SK-N-SH treated with all-trans-retinoic acid at 6 μM for 48 hours (cell line): ENCODE measurements at regions not wholly inside any gene's neighbourhood (a gene's known extent, or its start where the extent isn't known, plus 50 kb on each side); places are given as distances from the start of the nearest gene placed in this dataset.

Experiments
- ATAC-seq: fragments of 200-7000 bp; cut with Tn5 transposase; 3 replicates; pipeline ENCODE4 v1.9.1; 2020; ENCODE audit warnings: mild to moderate bottlenecking, moderate library complexity
- ARNTL ChIP-seq: fragments of 450-650 bp; formaldehyde crosslinking; IDR thresholded peaks from 2 replicates; pipeline ENCODE4 v1.5.0; 2020; ENCODE audit warnings: low read depth, mild to moderate bottlenecking, moderate library complexity, borderline replicate concordance
- BACH2 ChIP-seq: fragments of 250-450 bp; sonication (Bioruptor Pico); IDR thresholded peaks from 2 replicates; pipeline ENCODE4 v1.9.0; 2021; ENCODE audit warnings: mild to moderate bottlenecking, borderline replicate concordance
- CSDC2 ChIP-seq: fragments of 250-450 bp; sonication (Bioruptor Pico); IDR thresholded peaks from 2 replicates; pipeline ENCODE4 v1.5.0; 2020; ENCODE audit warnings: mild to moderate bottlenecking, moderate library complexity
- CSRNP3 ChIP-seq: fragments of 250-450 bp; sonication (Bioruptor Pico); IDR thresholded peaks from 2 replicates; pipeline ENCODE4 v1.5.1; 2021; ENCODE audit warnings: mild to moderate bottlenecking, moderate library complexity
- ESRRG ChIP-seq: fragments of 250-450 bp; sonication (Bioruptor Pico); IDR thresholded peaks from 2 replicates; pipeline ENCODE4 v1.6.1; 2021; ENCODE audit warnings: mild to moderate bottlenecking
- GLIS3 ChIP-seq: fragments of 250-450 bp; sonication (Bioruptor Pico); IDR thresholded peaks from 2 replicates; pipeline ENCODE4 v1.5.0; 2020; ENCODE audit warnings: mild to moderate bottlenecking, moderate library complexity
- ISL1 ChIP-seq: fragments of 250-450 bp; sonication (Bioruptor Pico); IDR thresholded peaks from 2 replicates; pipeline ENCODE4 v2.1.2; 2022; ENCODE audit warnings: mild to moderate bottlenecking, moderate library complexity
- PATZ1 ChIP-seq: fragments of 250-450 bp; sonication (Bioruptor Pico); IDR thresholded peaks from 2 replicates; pipeline ENCODE4 v1.8.0; 2020; ENCODE audit warnings: mild to moderate bottlenecking, moderate library complexity, borderline replicate concordance
- POU6F1 ChIP-seq: fragments of 250-450 bp; sonication (Bioruptor Pico); IDR thresholded peaks from 2 replicates; pipeline ENCODE4 v1.8.0; 2021; ENCODE audit warnings: low read depth, mild to moderate bottlenecking, moderate library complexity, borderline replicate concordance
- PPARA ChIP-seq: fragments of 250-450 bp; sonication (Bioruptor Pico); IDR thresholded peaks from 2 replicates; pipeline ENCODE4 v1.5.0; 2020; ENCODE audit warnings: mild to moderate bottlenecking, borderline replicate concordance
- RARB ChIP-seq: fragments of 250-450 bp; sonication (Bioruptor Pico); IDR thresholded peaks from 2 replicates; pipeline ENCODE4 v1.8.0; 2021; ENCODE audit warnings: mild to moderate bottlenecking, moderate library complexity
- SNAI2 ChIP-seq: fragments of 250-450 bp; sonication (Bioruptor Pico); IDR thresholded peaks from 2 replicates; pipeline ENCODE4 v1.5.0; 2020; ENCODE audit warnings: mild to moderate bottlenecking, moderate library complexity
- TCF4 ChIP-seq: fragments of 250-450 bp; sonication (Bioruptor Pico); IDR thresholded peaks from 2 replicates; pipeline ENCODE4 v1.8.0; 2021; ENCODE audit warnings: mild to moderate bottlenecking, moderate library complexity, borderline replicate concordance
- TOX ChIP-seq: fragments of 250-450 bp; sonication (Bioruptor Pico); IDR thresholded peaks from 2 replicates; pipeline ENCODE4 v1.8.0; 2021; ENCODE audit warnings: mild to moderate bottlenecking, moderate library complexity, borderline replicate concordance
- TSHZ2 ChIP-seq: fragments of 250-450 bp; sonication (Bioruptor Pico); IDR thresholded peaks from 2 replicates; pipeline ENCODE4 v1.5.0; 2020; ENCODE audit warnings: mild to moderate bottlenecking, moderate library complexity
- ZC3H10 ChIP-seq: fragments of 250-450 bp; sonication (Bioruptor Pico); IDR thresholded peaks from 2 replicates; pipeline ENCODE4 v1.5.1; 2021; ENCODE audit warnings: mild to moderate bottlenecking, moderate library complexity
- ZFP3 ChIP-seq: fragments of 250-450 bp; sonication (Bioruptor Pico); IDR thresholded peaks from 2 replicates; pipeline ENCODE4 v1.5.0; 2020; ENCODE audit warnings: mild to moderate bottlenecking, moderate library complexity
- ZFP30 ChIP-seq: fragments of 450-650 bp; formaldehyde crosslinking; IDR thresholded peaks from 2 replicates; pipeline ENCODE4 v1.5.0; 2022; ENCODE audit warnings: mild to moderate bottlenecking, moderate library complexity
- ZNF565 ChIP-seq: fragments of 450-650 bp; formaldehyde crosslinking; conservative IDR thresholded peaks from 2 replicates; pipeline ENCODE4 v1.5.0; 2020; ENCODE audit warnings: low read depth, mild to moderate bottlenecking, moderate library complexity
- ZNF70 ChIP-seq: fragments of 450-650 bp; formaldehyde crosslinking; IDR thresholded peaks from 2 replicates; pipeline ENCODE4 v1.5.0; 2020; ENCODE audit warnings: mild to moderate bottlenecking, moderate library complexity
- ZNF8 ChIP-seq: fragments of 450-650 bp; formaldehyde crosslinking; IDR thresholded peaks from 2 replicates; pipeline ENCODE4 v1.5.0; 2020; ENCODE audit warnings: mild to moderate bottlenecking, moderate library complexity

GRCh38 chr6:147872002-147872401 lies 363.5 kb downstream of the SAMD5 start (continued):
- no peak for TF ChIP-seq TSHZ2 (CRISPR knock-in tag)
- no peak for TF ChIP-seq GLIS3 (CRISPR knock-in tag)
- no peak for TF ChIP-seq POU6F1
- no peak for TF ChIP-seq ZNF70
- no peak for TF ChIP-seq RARB
- no peak for TF ChIP-seq SNAI2 (CRISPR knock-in tag)

GRCh38 chr6:147873816-147874215 lies 365.3 kb downstream of the SAMD5 start:
- ATAC-seq, result no peak
- TF ChIP-seq PPARA (CRISPR knock-in tag) (no peak), ZFP3 (CRISPR knock-in tag) (no peak), POU6F1 (no peak), CSDC2 (no peak), ISL1 (CRISPR knock-in tag) (no peak), PATZ1 (no peak), ZNF8 (CRISPR knock-in tag) (no peak), ZNF70 (no peak), ZC3H10 (no peak), ESRRG (no peak), ARNTL (CRISPR knock-in tag) (no peak), RARB (no peak), CSRNP3 (CRISPR knock-in tag) (no peak), ZNF565 (no peak), TOX (CRISPR knock-in tag) (no peak), BACH2 (CRISPR knock-in tag) (no peak), SNAI2 (CRISPR knock-in tag) (no peak), TSHZ2 (CRISPR knock-in tag) (no peak), ZFP30 (CRISPR knock-in tag) (no peak), TCF4 (CRISPR knock-in tag) (no peak)
- TF ChIP-seq, all 23 proteins: peak for 0
